GM21723 (cell line): ENCODE measurements at regions not wholly inside any gene's neighbourhood (a gene's known extent, or its start where the extent isn't known, plus 50 kb on each side); places are given as distances from the start of the nearest gene placed in this dataset.

Experiments
- ATAC-seq: cut with Tn5 transposase; IDR thresholded peaks from one replicate; pipeline ENCODE4 v1.9.1; 2021; ENCODE audit warnings: mild to moderate bottlenecking, moderate library complexity; ENCODE audit not compliant: unreplicated experiment

GRCh38 chr1:232386721-232387510 lies 243.0 kb downstream of the SIPA1L2 start:
- ATAC-seq: no peak

- ATAC-seq: no peak
These were observed 243.6 kb downstream of the SIPA1L2 start for GRCh38 chr1:232386294-232386693.

DNA sequence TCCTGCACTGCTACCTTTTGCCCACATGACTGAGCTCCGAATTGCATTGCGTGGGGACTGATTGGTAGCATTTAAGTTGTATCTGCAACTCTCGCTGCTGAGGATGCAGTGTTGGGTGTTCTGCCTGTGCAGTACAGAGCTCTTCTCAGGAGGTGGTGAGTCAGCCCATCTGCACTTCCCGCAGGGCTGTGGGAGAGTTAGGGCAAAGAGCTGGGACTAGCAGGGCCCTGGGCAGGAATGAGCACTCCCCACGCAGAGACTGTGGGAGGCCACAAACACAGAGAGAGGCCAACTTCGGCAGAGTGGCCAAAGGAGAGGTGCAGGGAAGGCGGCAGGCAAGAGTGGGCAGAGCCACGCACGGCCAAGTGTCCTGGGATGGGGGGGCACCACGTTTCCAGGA lies 244.7 kb downstream of the SIPA1L2 start:
- ATAC-seq: no peak

- no peak for ATAC-seq
These were observed 245.6 kb downstream of the SIPA1L2 start for GRCh38 chr1:232384171-232384883.

- no peak for ATAC-seq
These were observed 246.3 kb downstream of the SIPA1L2 start for GRCh38 chr1:232383455-232384123.

- no peak for ATAC-seq
These were observed 247.3 kb downstream of the SIPA1L2 start for GRCh38 chr1:232382671-232383070.

- ATAC-seq: no peak
These were observed 248.4 kb downstream of the SIPA1L2 start for GRCh38 chr1:232381394-232382100.

DNA sequence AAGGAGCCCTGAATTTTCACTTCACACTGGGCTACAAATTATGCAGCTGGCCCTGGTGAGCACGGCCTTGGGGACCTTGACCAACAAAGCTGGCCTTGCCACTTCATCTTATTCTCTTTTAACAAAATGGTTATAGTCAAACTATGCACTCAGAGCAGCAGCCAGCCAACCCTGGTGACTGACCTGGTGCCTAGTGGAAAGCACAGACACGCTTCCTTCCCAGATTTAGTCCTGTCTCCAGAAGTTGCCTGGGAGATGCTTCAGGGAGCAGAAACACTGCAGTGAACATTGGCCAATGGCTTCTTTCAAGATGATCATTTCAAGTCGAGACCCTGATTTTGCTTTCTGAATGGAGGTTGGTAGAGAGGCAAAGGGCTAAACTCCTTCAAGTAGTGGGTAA lies 249.3 kb downstream of the SIPA1L2 start:
- no peak for ATAC-seq

DNA sequence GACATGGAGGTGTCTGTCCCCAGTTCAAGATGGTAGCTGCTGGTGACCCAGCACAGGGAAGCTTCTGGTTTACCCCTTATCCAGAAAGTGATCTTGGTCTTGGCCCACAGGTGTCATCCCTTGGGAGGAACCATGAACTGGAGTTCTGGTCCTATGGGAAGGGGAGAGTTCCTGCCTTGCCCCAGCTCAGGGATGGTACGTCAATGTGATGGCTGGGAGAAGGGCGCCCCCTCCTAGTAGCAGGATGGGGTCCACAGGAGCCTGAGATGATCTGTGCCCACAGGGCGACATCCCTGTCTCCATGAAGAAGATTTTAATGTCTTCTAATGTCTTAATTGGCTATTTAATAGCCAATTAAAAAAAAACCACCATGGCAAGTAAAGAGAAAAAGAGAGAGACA lies 249.8 kb downstream of the SIPA1L2 start:
- ATAC-seq: no peak

DNA sequence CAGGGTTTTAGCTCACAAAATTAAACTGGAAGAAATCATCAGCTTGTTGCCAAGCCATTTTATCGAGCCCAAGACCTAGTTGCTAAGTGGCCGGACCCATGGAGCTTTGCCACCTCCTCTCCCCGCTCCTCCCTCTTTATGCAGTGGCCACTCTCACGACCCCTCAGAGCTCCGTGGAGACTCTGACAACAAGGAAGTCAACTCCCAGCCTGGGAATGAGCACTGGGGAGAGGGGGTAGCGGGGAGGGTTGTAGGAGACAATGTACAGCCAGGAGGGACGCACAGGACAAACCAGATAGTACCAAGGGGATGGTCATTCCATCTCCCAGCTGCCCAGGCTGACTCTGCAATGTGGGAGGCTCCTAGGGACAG lies 250.9 kb downstream of the SIPA1L2 start:
- ATAC-seq: no peak

DNA sequence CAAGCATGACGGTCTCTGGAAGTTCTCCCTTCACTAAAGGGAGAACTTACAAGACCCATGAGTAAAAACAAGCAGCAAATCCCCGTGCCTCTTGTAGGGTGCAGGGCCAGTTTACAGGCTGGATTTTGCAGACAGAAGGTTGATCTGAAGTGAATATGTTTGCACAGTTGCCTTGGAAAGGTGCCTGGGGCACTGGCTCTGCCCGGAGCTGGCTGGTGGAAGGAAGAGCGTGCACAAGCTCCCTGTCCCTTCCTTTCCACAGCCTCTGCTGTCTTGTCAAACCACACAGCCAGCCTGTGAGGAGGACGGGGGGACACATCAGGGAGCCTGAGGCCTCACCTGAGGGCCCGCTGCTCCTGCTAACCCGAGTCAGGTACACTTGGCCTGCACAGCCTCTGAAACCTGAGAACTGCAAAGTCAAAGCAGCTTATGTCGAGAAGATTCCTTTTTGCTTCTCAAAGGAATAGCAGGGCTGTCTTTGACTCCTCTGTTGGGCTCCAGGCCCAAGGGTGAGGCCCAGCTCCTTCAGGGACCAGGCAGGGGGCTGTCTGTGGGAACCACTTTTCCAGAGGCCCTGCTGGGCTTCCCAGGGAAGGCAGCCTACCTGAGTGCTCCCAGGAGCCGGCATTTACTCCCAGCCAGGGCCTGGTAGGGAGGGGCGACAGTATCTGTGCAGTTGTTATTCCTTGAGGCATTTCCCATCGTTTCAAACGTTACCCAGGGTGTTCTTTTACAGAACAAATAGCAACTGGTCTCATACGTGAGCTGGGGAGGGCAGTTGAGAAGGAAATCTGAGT lies 251.5 kb downstream of the SIPA1L2 start:
- ATAC-seq: no peak

DNA sequence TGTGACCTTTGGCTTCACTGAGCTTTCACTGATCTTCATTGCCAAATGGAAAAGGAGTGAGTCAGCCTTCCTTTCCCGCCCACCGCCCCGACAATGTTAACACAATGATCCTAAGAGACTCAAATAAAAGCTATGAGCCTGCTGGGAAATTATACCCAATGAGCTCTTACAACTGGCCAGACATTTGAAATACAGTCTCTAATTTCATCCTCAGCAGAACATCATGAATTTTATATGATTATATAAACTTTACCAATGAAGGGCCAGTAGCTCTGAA lies 252.5 kb downstream of the SIPA1L2 start:
- ATAC-seq: no peak

DNA sequence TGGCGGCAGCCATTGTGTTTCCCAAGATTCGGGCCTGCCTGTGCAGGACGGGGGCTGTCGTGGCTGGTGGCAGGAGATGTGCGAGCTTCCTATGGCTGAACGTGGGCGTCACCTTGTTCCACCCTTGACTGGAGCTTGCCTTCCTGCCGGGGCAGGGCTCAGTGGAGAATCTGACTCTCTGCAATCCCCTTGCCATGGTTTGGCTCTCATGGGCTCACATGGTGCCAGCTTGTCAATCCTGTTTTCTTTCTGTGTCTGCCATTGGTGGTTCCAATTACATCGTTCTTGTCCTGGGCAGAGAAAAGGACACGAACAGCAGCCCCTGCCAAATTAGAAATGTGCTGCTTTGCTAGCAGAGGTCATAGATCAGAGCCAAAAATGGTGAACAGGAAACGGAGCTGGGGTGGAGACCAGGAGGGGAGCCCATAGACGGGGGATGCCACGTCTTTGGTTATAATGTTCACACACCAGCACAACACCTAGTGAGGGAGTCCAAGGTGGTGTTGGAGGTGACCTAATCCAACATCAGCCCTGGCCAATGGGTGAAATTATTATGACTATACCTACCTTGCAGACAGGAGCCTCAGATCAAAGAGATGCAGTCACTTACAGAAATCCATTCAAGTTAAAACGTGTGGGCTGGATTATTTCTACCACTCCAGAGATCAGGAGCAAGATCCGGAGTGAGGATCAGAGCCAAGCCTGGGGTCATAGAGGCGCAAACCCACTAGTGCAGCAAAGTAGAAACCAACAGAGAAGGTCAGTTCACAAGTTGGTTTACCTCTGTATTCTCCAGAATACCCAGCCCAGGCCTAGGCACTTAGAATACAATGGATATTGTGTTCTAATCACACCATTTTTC lies 253.1 kb downstream of the SIPA1L2 start:
- no peak for ATAC-seq

DNA sequence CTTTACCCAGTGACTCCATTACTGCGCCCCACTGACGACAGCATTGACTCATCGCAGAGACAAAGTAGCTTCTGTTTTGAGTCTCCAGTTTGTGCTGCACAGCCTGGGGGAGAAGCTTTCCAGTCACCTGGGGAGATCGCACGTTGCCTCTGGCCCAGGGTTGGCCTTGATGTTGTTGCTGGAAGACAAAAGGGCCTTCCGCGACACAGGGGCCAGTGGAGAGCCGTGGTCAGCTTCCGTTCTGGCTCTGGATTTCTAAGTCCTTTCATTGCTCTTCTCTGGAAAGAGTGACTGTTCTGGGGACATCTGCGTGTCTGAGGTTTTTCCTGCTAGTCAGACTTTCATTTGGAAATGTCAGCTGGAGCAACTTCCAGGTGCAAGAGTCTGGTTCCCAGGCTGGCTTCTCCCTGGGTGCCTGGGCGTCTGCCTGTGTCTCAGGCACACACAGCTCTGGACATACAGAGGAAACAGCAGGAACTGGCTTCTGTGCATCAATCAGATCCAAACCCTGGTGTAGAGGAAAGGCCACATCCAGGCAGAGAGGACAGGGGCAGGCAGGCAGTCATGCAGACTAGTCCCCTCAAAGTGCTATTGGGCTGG lies 257.0 kb downstream of the SIPA1L2 start:
- ATAC-seq: no peak

DNA sequence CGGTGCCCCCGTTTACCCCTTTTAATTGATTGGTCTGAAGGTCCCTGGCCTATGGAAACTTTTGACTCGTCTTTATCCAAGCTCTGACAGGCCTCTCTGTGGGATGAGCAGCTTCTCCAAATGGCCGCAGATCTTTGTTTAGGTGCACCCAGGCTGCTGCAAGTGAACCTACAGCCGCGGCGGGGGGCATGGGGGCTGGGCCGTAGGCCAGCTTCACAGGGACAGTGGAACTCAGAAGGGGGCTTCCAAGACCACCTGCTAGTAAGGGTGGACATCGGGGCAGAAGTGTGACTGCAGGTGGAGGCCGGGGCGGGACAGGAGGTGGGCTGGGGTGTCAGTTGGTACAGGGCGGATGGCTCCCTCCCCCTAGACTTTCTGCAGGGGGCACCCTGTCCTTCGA lies 257.5 kb downstream of the SIPA1L2 start:
- ATAC-seq: no peak

GRCh38 chr1:232369451-232370296 lies 260.3 kb downstream of the SIPA1L2 start:
- ATAC-seq: no peak

- no peak for ATAC-seq
These were observed 261.1 kb downstream of the SIPA1L2 start for GRCh38 chr1:232368821-232369321.

GRCh38 chr1:232367293-232367692 lies 262.6 kb downstream of the SIPA1L2 start:
- no peak for ATAC-seq
